ENCODE measurements at regions not wholly inside any gene's neighbourhood (a gene's known extent, or its start where the extent isn't known, plus 50 kb on each side); places are given as distances from the start of the nearest gene placed in this dataset.

GRCh38 chr7:79837915-79838314, 296.7 kb upstream of the GNAI1 start:
- Histone ChIP-seq H3K4me3 (ENCODE audit: low read length) (no peak overlapping the region), H3K27me3 (ENCODE audit: control insufficient read depth, insufficient read depth, low read length, poor library complexity, severe bottlenecking) (no peaks in the 10 kb centered on the region), H3K9ac (ENCODE audit: extremely low read depth, low read length, poor library complexity, severe bottlenecking) (no peak overlapping the region), H3K27ac (ENCODE audit: low read depth, low read length) (no peak overlapping the region), H3K9me3 (ENCODE audit: control insufficient read depth, low read length) (no peaks in the 10 kb centered on the region), H3K4me1 (ENCODE audit: control insufficient read depth, insufficient read depth, low read length) (no peaks in the 10 kb centered on the region), H3K36me3 (ENCODE audit: control insufficient read depth, insufficient read depth, low read length) (no peaks in the 10 kb centered on the region)
- Mint-ChIP-seq H3K27ac (no peak overlapping the region), H3K9me3 (no peaks in the 10 kb centered on the region), H3K4me3 (no peak overlapping the region), H3K36me3 (ENCODE audit: low read depth) (no peaks in the 10 kb centered on the region), H3K4me1 (no peaks in the 10 kb centered on the region), H3K27me3 (ENCODE audit: insufficient read depth) (no peaks in the 10 kb centered on the region)
- no peak for TF ChIP-seq CTCF (conservative IDR thresholded peaks at IDR 0.05)
- no peak for DNase-seq
- WGBS, 2 experiments (ENCODE audit: insufficient coverage in 1 of 2, insufficient read length in 1 of 2), result 100% methylated on average over 1 of the region's 1 CpG; no CpG with 5 or more reads in 1 of the 2 experiments

GRCh38 chr7:79833616-79834015, 301.0 kb upstream of the GNAI1 start:
- H3K9me3 Mint-ChIP-seq, result no peaks in the 10 kb centered on the region
- Histone ChIP-seq H3K9ac (ENCODE audit: extremely low read depth, low read length, poor library complexity, severe bottlenecking) (no peak overlapping the region), H3K4me1 (ENCODE audit: control insufficient read depth, insufficient read depth, low read length) (no peaks in the 10 kb centered on the region), H3K9me3 (ENCODE audit: control insufficient read depth, low read length) (no peaks in the 10 kb centered on the region), H3K36me3 (ENCODE audit: control insufficient read depth, insufficient read depth, low read length) (no peaks in the 10 kb centered on the region), H3K27me3 (ENCODE audit: control insufficient read depth, insufficient read depth, low read length, poor library complexity, severe bottlenecking) (no peaks in the 10 kb centered on the region), H3K4me3 (ENCODE audit: low read length) (no peak overlapping the region), H3K27ac (ENCODE audit: low read depth, low read length) (no peak overlapping the region)
- H3K36me3 Mint-ChIP-seq (ENCODE audit: low read depth), result no peaks in the 10 kb centered on the region
- WGBS, 2 experiments (ENCODE audit: insufficient coverage in 1 of 2, insufficient read length in 1 of 2), result 79 to 80% methylated on average over 1 of the region's 1 CpG
- TF ChIP-seq CTCF (conservative IDR thresholded peaks at IDR 0.05), result no peak
- H3K4me3 Mint-ChIP-seq, result no peak overlapping the region
- no peaks in the 10 kb centered on the region for H3K27me3 Mint-ChIP-seq (ENCODE audit: insufficient read depth)
- no peak overlapping the region for H3K27ac Mint-ChIP-seq
- H3K4me1 Mint-ChIP-seq, result no peaks in the 10 kb centered on the region
- no peak for DNase-seq

- H3K4me1 Mint-ChIP-seq, result peaks cover 3% of the 10 kb centered on the region
- no peak for TF ChIP-seq CTCF (conservative IDR thresholded peaks at IDR 0.05)
- peaks cover 2% of the 10 kb centered on the region for H3K27me3 Mint-ChIP-seq (ENCODE audit: insufficient read depth)
- no peaks in the 10 kb centered on the region for H3K36me3 Mint-ChIP-seq (ENCODE audit: low read depth)
- H3K27me3 ChIP-seq (ENCODE audit: control insufficient read depth, insufficient read depth, low read length, poor library complexity, severe bottlenecking), result no peaks in the 10 kb centered on the region
- peaks cover 3% of the 10 kb centered on the region for H3K4me1 ChIP-seq (ENCODE audit: control insufficient read depth, insufficient read depth, low read length)
- H3K9me3 Mint-ChIP-seq, result no peaks in the 10 kb centered on the region
- no peak overlapping the region for H3K9ac ChIP-seq (ENCODE audit: extremely low read depth, low read length, poor library complexity, severe bottlenecking)
- no peak overlapping the region for H3K4me3 Mint-ChIP-seq
- H3K9me3 ChIP-seq (ENCODE audit: control insufficient read depth, low read length), result peaks cover 5% of the 10 kb centered on the region
- H3K4me3 ChIP-seq (ENCODE audit: low read length), result no peak overlapping the region
- DNase-seq, result no peak
- no peak overlapping the region for H3K27ac ChIP-seq (ENCODE audit: low read depth, low read length)
- H3K36me3 ChIP-seq (ENCODE audit: control insufficient read depth, insufficient read depth, low read length), result no peaks in the 10 kb centered on the region
- no peak overlapping the region for H3K27ac Mint-ChIP-seq
Observed at GRCh38 chr7:79828866-79829265, 305.8 kb upstream of the GNAI1 start.

All from endodermal cell (in vitro differentiated cells).